Right renal cortex interstitium (tissue), 3 donors: ENCODE measurements at regions not wholly inside any gene's neighbourhood (a gene's known extent, or its start where the extent isn't known, plus 50 kb on each side); places are given as distances from the start of the nearest gene placed in this dataset.
"Not testable (repeated sequence)": the region's sequence is repeated elsewhere in the genome, so short reads cannot be mapped to it uniquely, and the experiment has no call there.

ENCODE experiments used
- DNase-seq, 3 donors: peaks; one replicate each; pipeline ENCODE4 v3.0.0-alpha.2; 2013; ENCODE audit warnings: low read depth in 3 of 3, low spot score in 2 of 3

DNA sequence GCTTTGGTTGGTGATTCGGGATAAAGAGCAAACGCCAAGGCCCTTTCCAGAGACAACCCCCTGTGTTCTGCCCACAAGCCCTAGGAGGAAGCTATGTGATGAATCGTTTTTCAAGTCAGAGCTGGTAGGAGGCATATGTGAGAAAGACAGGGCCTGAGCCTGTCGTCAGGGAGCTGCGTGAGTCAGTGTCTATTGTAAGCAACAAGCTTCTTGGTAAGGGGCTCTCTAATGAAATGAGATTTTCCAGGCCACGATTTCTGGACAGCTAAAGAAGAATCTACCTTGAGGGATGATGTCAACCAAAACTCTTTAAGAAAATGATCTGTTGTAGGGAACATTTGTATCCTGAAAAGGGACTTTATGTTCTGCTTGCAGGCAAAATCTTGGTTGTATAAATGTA lies 318.9 kb upstream of the IL12A start:
- no peak for DNase-seq

DNA sequence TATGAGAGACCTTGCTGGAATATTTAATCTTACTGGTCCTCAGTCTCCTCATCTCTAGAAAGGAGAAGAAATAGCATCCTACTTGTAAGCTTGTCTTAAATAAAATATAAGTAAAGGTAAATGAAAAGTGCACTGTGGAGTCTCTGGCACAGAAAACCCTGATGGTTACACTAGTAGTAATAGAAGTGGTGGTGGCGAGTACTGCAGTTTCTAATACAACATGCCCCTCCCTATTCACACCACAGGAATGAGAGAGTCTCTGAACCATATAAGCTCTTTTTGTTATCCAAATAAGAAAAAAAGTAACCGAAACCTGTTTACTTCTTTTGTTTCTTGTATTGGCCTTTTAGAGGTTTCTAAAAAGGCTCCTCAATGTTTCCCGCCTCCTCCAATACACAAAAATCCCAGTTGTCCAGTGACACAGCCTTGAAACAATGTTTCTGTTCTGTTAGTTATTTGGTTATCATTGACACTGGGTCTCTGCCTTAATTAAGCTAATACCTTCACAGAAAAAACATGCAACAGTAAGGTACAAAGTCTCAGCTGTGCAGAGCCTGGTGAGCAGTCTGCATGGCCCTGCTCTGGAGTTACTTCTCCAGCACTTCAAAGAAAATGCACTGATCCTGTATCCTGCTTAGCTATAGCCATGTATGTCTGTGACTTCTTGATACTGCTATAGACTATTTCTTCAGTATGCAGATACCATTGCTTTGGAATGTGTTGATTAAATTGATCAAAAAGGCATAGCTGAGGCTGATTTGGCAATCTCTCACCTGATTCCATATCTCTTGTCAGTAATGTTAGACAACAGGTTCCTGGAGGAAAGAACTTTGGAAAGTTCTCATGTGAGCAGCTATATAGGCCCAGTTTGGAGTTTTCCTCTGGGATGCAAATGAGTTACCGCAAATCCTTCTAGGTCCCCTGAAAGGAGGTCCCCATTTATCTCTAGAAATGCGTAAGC lies 315.6 kb upstream of the IL12A start:
- no peak for DNase-seq

DNA sequence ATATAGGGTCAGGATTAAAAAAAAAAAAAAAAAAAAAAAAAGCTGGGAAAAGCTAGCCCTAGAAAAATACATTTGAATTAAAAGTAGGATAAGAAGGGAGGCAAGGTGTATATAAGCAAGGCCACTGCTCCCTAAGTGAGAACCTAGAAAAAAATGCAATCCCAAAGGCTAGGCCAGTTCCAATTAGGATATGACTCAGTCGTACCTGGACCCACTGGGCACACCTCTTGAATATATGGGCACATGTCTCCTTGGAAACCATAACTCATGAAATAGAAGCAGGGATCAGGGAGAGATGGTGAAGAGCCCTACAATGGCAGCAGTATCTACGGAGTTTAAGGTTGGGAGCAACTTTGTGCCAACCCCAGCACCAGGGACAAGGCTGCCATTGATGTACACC lies 314.1 kb upstream of the IL12A start:
- no peak for DNase-seq

DNA sequence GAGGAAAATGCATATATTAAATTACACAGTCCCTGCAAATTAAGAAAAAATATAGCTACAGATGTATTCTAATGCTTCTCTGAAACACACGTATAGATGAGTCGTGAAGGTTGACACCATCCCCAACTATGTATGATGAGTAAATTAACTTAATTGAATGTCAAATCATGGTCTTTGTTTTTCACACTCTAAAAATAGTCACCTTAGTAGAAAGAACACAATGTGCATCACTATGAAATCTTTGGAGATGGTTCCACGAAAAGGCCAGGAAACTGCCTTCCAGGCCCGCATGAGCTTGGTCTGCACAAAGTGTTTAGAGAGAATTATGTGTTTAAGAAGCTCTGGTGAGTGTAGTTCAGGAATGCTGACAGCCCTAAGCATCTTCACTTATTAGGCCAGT lies 313.4 kb upstream of the IL12A start:
- DNase-seq, result no peak

DNA sequence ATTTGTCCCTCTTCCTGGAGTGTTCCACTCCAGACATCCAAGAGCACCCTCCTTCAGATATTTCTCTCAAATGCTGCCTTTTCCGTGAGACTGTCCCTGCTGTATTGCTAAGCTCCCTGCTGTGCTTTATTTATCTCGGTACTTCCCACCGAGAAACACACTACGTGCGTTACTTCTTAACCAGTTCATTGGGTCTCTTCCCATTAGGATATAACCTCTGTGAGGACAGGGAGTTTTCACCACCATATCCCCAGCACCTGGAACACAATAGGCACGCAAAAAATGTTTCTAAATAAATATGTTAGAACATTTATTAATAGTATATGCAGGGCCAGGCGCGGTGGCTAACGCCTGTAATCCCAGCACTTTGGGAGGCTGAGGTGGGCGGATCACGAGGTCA lies 308.7 kb upstream of the IL12A start:
- no peak for DNase-seq

DNA sequence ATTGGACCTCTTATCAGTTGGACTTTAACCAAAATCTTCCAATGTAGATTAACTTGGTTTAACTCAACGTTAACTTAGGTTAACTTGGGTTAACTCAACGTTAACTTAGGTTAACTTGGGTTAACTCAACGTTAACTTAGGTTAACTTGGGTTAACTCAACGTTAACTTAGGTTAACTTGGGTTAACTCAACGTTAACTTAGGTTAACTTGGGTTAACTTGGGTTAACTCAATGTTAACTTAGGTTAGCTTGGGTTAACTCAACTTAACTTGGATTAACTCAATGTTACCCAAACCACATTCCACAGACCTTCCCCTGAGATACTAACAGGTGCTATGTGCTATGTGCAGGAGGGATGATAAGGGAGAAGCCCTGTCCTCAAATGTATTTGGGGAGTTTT lies 306.9 kb upstream of the IL12A start:
- not testable (repeated sequence) for DNase-seq

DNA sequence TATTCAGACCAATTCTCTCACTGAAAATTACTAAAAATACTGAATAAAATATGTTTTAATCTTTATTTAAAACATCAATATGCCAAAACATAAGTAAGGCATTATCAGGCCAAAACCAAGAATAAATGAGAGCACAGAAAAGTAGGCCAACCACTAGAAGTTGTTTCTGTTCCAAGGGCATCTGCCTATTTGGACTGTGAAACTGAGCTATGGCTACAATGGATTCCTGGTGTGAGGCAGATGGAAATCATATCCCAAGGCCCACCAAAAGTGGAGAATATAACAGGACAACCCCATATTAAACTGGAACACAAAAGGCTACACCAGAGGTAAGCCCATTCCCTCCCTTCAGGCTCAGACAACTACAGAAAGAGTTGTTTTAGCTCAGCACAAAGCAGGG lies 302.8 kb upstream of the IL12A start:
- DNase-seq, result no peak

DNA sequence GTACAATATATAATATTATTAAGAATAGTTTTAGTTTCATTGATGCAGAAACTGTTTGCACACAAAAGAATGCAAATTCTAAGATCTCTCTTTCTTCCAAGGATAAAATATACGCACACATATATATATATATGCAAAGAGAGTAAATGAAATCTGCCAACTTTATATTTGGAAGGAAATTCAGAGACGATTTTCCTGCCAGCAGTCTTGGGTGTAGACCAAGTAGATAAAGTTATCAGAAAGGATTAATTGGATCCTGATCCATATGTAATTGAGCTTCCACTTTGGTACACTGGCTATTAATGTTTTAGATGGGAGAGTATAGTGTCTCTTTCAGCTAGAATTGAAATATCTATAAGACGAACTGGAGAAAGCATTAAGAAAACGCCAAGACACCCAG lies 295.4 kb upstream of the IL12A start:
- no peak for DNase-seq

DNA sequence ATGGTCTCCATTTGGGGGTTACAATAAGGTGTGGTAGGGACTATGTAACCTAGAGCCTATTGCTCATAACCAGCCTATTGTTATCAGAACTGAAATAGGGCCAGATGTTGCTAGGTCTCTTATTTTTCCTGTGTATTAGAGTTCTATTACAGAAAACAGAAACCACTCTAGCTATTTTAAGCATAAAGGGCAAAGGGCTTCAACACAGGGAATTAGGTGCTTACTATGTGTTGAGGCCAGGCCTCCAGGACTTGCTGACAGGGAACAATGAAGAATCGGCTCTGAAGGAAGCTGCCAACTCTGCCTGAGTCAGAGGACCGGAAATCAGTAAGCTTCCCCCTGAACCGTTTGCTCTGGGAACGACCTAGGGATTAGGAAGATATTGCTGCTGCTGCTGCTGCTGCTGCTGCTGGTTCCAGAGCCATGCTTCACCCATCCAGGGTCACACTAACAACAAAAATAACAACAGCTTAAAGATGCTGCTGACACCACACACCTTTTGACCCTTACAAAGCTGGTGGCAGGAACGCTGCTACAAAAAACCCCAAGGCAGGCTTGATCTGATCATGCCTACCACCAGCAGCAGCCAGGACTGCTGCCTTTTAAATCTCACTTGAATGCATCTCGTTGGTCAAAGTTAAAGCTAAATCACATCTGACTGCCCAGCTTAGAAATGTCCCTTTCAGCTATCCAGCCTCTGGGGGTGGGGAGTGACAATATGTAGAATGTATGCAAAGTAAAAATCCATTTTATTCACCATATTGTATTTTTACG lies 276.9 kb upstream of the IL12A start:
- DNase-seq, result no peak

DNA sequence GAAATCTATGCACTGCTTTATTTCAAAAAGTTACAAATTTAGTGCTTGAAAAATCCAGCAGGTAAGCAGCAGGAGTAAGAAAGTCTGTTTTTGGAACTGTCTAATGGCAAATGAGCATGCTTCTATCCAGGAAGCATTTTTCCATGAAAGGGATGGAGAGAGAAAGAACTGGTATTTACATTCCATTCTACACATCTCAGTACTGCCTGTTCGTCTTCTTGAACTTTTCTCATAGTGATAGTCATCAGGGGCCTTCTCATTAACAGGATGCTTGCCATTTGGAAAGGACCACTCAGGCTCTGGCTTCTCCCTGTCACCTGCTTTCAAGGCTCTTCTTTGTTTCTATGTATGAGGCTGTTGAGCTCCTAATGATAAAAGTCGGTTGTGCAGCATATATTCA lies 267.3 kb upstream of the IL12A start:
- DNase-seq, result no peak

DNA sequence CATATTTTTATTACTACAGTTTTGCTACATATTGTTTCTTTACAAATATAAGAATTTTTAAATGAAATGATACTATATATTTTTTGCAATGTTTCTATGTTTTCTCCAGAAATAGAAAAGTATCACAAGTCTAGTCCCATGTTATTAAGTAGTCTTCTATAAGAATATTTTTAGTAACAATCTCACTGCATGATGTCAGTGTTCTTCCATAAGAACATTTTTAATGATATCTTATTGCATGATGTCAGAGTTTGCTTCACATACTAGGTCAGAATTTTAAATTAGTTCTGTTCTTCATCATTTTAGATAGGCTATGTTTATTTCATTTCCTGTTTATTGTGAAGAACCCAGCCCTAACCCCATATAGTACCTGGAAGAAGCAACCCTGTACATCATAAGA lies 265.3 kb upstream of the IL12A start:
- no peak for DNase-seq

DNA sequence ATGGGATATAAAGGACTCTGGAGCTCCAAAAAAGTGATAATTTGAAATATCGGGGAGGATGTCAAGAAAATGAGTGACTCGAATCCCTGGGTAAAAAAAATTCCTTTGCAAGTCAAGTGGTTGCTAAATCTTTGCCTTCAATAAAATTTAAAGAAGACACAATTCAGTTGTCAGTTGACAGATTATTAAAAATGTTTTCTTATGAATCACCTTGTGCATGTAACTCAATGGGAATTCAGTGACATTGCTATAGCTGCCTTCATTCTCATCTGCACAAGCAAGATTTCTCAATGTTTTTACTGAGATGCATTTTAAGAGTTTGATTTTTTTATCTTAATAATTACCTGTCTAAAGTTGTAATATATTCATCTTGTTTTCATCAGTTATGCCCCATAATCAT lies 264.0 kb upstream of the IL12A start:
- DNase-seq, result no peak

DNA sequence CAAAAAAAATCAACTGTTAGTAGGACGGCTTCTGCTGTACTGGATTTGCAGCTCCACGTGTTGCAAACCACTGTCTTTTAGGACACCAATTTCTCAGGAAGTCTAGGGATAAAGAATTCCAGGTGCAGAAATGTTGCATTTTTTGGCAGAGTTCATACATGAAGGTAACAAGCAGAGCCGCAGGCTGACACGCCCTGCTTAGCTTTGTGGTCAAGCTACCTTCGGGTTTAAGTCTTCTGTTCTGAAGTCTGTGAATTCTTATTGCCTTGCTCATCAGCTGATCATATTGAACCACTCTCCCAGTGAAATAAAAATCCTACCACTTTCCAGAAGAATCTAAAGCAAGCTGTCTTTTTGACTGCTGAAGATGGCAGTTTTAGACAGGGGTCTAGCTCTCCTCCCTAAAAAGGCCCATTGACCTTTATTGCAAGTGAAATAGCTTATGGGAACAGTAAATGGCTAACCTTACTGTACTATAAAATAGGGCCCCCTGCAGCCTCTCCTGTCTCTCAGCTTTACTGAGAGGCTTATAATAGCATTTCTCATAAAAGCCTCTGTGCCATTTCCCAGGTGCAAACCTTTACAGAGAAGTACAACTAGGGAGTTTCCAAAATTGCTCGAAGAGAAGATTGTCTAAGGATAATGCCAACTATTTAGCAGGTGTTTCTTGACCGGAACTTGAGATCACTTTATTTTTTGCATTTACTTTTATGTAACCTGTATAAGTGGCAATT lies 262.2 kb upstream of the IL12A start:
- DNase-seq, result no peak

DNA sequence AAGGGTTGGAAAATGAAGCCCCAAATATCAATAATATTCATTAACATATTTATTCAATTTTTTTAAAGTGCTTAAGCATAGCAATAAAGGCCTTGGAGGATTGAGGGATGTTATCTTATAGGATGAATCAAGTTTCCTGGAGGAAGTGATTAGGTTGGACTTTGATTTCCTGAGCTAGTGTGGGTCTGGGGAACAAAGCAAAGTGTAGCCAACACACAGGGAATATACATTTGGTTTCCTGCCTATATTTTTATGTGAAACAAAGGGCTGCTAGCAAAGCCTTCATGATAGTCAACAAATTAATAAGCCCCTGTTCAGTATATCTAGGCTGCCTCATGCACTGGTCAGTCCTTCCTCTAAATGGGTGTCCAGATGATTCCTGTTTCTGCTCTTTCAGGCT lies 261.1 kb upstream of the IL12A start:
- DNase-seq, result no peak

DNA sequence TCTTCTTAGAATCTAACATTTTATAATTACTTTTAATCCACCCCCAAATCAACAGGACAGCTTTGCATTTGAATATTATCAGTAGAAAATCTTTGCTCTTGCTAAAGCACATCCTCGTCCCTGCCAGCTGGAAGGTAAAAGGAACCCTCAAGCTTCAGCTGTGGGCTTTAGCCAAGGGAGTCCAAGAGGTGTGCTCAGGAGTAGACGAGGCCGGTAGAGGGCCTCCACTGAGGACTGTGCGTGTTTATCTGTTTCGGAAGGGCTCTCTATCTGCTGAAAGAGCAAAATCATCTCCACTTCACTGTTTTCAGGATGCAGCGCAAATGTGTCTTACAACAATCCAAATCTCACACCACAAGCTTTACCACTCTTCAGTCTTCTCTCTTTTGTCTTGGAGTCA lies 257.4 kb upstream of the IL12A start:
- no peak for DNase-seq

DNA sequence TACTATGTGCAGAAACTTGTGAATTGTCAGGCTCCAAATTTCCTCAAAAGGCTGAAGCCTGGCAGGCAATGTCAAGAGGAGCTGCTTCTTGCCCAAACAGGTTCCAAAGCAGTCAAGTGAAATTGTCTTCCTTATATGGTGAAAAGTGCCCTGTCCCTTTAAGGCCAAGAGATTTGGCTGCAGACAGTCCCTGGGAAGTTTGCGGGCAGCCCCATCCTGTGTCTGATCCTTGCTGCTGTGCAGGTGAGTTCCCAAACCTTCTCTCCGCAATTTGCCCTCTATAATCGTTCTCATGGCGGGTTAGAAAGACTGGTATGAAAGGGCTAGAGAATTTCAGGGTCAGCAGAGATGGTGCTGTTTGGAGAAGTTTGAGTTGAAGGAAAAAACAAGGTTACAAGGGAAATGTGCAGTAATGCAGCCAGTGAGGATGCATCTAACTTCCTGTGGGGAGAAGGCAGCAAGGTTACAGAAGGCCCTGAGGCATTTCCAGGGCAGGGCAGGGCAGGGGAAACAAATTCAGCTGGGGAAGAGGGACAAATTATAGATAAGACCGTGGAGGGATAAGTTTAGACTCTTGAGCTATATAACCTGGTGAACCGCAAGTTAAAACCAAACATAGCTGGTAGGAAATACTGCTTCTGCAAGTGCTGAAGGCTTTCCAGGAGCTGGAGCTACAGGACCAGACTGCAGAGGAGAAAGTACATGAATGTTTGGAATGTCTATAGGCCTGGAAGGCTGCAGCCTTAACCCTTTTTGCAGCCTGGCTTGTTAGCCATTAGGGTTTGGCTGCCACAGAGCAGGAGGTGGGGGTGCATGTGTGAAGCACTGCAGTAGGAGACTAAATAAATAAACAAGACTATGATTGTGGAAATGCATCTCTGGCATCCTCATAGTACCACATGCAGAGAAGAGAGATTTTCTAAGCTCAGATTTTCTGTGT lies 256.2 kb upstream of the IL12A start:
- DNase-seq, result no peak

DNA sequence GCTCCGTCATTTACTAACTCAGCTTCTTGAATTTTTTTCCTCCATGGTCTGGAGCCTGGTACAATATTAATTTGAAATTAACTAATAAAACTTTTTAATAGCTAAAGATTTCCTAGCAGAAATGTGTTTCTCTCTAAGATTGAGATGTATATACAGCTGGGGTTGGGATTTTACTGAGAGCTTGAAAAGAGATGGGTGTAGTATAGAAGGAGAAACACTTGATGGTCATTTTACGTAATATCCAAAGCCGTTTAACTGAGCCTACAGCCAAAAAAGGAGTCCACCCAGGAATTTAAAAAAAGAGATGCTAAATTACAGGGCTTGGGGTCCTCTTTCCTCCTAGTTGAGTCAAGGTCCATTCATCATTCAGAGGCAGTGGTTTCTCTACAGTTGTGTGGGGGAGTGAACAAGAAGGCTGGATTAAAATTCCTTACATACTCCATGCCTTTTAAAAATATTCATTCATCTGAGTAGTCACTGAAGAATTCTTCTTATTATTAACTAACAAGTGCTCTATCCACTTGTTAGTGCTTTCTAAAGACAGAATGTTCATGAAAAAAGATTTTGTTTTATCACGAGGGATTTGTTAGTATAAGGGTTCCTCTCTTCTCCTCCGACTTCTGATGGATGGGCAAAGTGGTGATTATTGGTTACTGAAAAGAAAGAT lies 255.3 kb upstream of the IL12A start:
- no peak for DNase-seq

DNA sequence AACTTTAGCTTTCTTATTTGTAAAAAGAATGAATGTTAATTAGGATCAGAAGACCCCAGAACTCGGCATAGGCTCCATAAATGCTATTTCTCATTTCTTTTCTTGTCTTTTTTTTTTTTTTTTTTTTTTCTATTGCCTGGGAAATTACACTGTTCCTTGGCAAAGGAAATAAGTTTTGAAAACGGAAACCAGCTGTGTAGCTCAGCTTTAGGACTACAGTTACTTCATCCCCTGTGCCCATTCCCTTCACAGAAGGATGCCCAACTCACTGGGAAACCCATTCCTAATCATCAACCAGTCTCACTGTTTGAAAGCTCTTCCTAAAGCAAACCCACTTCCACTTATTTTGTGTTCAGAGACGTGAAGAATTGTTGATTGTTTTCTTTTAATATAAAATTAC lies 254.0 kb upstream of the IL12A start:
- DNase-seq, result no peak

DNA sequence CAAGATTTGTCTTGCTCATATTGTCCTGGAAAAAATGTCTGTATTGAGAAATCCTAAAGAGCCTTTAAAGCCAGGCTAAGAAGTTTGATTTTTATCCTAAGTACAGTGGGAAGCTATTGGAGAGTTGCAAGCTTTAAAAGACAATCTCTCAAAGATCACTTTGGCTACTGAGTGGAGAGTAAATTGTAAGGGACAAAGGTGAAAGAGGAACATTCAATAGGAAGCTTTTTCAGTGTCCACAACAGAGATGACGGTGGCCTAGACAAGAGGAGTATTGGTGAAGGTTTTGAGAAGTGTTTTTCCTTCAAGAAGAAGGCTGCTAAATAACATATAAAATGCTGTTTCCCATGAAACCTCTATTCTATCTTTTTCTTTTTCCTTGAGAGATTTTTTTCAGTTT lies 249.5 kb upstream of the IL12A start:
- no peak for DNase-seq

DNA sequence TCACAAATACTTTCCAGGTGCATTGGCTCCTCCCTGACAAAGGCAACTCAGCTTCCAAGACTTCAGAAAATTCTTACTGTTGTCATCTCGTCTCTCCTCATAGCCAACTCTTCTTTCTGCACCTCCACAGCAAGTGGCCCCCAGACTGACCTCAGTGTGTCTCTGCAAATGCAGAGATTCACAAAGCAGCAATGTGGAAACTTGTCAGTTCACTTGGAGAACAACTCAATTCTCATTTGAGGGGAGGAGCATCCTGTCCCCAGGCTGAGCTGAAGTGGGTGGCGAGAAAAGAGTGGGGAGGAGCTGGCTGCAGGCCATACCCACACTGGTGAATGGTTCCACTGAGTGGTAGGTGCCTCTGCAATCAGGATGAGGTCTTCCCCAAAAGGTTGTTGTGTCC lies 248.7 kb upstream of the IL12A start:
- no peak for DNase-seq
